GM04504 (cell line): ENCODE measurements at regions not wholly inside any gene's neighbourhood (a gene's known extent, or its start where the extent isn't known, plus 50 kb on each side); places are given as distances from the start of the nearest gene placed in this dataset.

ENCODE experiments used
- DNase-seq: peaks from one replicate; pipeline ENCODE4 v3.0.0-alpha.2; 2012; ENCODE audit warnings: low read depth

DNA sequence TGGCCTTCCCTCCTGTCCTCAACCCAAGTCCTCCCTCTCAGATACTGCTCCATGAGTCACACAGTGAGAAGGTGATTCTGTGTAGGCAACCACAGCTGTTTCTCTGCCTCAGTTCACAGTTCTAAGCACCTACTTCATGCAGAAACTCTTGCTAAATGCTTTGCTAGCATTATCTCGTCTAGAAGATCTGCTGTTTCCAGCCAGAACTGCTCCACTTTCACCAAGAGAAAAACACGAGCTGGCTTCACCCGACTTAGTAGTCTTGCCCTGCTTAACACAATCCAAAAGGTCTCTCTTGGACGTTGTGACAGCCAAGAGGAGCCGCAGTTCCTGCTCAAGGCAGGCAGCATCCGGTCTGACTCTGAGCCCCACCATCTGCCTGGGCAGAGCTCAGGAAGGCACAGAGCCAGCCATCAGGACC is 272.1 kb downstream of the UACA start:
- DNase-seq = no peak

DNA sequence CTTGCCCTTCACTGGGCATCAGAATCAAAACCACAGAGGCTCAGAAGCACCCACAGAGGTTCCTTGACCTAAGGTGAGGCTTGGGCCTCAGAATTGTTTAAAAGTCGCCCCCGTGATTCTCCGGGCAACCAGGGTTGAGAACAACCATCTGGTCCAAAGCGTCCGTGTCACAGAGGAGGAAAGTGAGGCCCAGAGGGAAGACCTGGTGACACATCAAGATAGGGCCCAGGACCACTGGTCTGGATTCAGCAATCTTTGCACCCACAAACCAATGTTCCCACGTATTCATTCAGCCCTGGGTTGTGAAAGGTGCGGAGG is 272.6 kb downstream of the UACA start:
- DNase-seq = no peak

DNA sequence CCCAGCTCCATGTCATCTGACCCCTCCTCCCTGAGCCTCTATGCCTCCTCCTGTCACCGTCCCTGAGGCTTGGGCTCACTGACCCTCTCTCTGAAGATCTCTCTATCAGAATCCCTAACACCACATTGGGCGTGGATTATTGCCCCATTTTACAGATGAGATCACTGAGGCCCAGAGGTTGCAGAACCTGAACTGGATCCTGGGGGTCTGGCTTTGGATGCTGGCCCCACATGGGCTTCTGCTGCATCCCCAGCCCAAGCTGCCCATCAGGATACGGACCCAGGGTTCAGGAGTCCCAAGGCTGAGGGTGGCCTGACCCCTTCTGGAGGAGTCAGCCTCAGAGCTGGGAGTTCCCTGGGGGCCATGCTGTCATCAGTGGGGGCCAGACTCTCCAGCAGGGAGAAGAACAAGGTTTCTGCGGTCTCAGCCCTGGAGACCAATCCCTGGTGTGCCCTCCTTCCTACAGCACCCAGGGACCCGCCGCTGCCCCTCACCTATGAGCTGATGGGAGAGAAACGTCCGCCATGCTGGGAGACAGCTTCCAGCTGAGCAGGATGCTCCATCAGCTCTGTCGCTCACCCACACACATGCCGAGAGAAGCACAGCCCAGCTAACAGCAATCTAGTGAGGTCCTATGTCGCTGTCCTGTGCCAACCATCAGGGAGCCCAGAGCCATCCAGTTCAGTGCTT is 273.1 kb downstream of the UACA start:
- no peak for DNase-seq

GRCh38 chr15:70488941-70489848 is 274.2 kb downstream of the UACA start:
- DNase-seq = no peak

- DNase-seq = no peak
These were observed 275.3 kb downstream of the UACA start for GRCh38 chr15:70488002-70488605.

- no peak for DNase-seq
These were observed 276.0 kb downstream of the UACA start for GRCh38 chr15:70487387-70487740.

DNA sequence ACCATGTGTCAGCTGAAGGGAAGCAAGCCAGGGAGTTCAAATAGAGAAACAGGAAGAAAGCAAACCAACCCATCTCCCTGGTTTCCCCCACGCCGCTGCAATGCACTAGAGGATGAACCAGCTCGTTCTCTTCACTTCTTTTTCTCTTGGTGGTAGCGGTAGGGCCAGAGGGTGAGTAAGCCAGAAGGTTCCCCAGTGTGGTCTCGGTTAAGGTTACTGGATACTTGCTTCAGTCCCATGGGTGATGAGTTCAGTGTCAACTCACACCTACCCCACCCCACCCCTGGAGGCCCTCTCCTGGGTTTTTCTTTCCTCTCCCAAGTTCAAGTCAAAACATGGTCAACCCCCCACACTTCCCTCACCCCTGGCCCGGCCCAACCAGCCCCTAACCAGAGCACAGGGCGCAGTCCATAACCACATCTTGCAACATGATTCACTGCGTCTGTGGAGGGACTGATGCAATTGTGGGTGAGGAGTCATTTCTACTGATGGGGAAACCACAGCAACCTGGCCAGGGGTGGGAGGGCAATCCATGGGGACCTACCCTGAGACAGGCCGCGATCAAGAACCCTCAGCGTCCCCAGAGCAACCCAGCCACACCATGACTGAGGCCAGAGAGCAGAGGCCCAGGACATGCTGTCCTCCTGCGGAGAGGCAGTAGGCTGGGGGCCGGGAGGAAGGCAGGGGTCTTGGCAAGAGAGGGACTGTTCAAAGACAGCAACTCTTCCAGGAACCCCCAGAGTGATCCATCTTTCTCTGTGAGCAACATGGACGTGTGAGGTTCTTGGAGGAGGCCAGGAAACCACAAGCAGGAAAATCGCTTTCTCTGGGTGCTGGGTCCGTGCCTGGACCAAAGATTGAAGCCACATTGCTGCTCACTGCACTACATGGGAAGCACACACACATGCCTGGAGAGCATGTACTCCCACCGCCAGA is 276.6 kb downstream of the UACA start:
- peak; percentile 74 for DNase-seq

DNA sequence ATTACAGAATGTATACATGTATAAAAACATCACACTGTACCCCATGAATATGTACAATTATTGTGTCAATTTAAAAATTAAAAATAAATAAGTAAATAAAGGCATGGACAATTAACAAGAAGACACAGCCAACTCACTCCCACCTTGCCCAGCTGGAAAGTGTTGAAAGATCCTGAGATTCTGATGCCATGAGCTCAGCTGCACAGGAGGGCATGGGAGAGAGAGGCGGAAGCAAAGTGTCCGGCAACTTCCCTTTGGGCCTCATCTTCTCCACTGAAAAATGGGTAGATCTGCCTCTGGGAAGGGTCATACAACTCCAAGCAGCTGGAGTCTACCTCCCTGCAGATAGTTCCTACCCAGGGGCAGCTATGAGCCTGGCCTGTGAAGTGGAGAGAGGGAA is 277.3 kb downstream of the UACA start:
- DNase-seq = no peak

DNA sequence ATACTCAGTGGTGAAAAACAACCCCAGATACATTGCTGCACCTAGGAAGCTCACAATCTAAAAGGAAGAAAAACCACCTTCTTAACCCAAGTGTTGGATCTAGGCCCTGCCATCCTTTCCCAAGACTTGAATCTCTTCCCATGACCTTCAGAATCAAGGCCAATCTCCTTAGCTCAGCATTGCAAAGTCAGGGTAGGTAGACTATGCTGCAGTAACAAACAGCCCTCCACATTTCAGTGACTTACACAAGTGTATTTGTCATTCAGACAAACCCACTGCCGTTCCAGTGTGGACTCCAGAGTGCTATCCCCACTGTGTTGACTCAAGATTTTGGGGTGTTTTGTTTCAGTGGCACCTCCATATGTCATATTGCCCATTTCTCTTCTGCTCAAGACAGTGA is 278.4 kb downstream of the UACA start:
- no peak for DNase-seq

DNA sequence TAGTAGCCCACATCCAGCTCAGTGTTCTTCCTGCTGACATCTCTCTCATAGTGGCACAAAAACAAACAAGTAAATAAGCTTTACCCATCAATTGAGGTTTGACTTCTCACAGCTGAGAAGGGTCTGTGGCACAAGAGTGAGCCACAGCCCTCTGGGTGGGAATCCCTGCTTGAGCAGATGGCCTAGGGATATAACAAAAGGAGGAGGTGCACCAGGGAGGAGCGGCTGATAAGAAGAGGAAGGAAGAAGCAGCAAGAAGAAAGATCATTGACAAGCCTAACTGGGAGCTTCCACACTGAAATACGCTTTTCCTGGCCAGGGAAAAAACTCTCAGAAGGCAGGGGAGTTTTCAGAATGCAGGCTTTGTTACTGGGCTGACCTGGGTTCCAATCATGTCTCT is 279.8 kb downstream of the UACA start:
- DNase-seq = no peak

DNA sequence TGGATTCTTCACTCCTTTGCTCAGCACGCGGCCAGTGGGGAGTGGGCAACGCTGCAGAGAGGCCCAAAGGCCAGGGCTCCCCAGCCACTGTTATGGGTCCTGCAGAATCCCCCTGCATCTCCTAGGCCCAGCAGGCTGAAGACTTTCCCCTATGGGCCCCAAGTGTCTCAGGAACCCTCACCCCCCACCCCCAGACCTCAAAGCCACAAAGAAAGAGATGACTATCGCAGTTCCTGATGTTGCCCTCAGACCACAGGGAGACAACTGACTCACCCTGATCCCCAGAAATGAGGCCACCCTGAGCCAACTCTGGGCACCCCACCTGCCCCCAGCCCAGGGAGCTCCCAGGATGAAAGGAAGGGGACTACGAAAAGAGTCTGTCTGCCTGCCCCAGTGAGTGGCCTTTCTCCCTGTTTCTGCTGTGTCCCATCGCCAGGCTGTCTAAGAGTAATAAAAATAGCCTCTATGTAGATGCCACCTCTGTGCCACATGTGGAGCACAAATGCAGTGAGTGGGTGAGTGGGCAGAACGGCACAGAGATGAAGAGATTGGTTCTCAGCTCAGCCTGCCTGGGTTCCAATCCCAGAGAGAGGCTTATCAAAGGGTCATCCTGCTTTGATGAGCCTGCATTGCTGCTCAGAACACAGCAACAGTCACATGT is 283.0 kb downstream of the UACA start:
- DNase-seq = no peak

- no peak for DNase-seq
These were observed 283.6 kb downstream of the UACA start for GRCh38 chr15:70479785-70480184.

- DNase-seq = no peak
These were observed 284.3 kb downstream of the UACA start for GRCh38 chr15:70479056-70479455.

DNA sequence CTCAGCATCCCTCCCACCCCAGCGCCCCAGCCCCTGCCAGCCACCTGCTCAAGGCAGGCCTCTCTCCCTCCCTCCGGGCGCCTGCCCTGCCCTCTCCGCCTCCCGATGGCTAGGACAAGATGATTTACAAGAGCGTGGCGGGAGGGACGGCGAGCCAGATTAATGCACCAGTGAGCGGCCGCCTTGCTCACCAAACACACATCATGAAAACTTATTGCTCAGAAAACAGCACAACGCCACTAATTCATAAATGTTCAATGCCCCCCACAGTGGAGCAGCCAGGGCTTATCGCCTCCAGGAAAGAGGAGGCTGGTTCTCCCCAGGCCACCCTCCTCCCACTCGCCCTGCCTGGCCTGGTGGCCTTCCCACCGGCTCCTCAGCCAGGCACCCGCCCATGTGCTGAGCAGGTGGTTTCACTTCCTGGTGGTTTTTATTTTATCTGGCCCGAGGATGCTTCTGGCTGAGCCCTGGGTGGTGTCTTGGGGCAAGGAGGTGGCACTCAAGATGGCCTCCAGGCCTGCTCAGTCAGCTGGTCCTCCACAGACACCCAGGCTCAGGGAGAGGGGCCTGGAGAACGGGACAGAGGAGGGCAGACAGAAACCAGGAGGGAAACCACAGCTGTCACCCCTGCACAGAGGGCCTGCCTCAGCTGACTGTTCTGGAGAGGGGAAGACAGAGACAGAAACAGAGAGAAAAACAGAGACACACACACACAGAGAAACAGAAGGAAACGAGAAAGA is 284.9 kb downstream of the UACA start:
- no peak for DNase-seq

DNA sequence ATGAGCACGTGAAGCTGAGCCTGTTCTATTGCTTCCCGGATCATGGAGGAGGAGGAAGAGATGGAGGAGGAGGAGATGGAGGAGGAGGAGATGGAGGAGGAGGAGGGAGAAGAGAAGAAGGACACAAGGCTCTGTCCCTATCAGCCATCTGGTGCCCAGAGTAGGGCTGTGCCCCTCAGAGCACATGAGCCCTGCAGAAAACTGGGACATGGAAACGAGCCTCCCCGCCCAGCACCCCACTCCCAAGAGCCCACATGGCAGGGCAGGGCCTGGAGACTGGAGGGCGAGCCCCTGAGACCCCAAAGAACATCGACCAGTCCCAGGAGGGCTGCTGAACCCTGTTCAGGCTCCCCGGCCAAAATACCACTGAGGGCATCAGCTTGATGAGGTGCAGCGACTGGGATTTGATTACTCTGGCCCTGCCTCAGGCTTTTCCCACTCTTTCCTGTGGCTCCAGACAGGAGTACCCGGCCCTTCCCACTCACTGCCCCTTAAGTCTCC is 285.6 kb downstream of the UACA start:
- no peak for DNase-seq

- no peak for DNase-seq
These were observed 286.9 kb downstream of the UACA start for GRCh38 chr15:70476441-70476840.

- DNase-seq = no peak
These were observed 287.4 kb downstream of the UACA start for GRCh38 chr15:70475921-70476320.

GRCh38 chr15:70475407-70475781 is 288.0 kb downstream of the UACA start:
- DNase-seq = no peak

- peak; percentile 90 for DNase-seq
These were observed 288.6 kb downstream of the UACA start for GRCh38 chr15:70474471-70475406.
